GM12878 (cell line): ENCODE measurements at regions not wholly inside any gene's neighbourhood (a gene's known extent, or its start where the extent isn't known, plus 50 kb on each side); places are given as distances from the start of the nearest gene placed in this dataset.

Experiments used
- ATAC-seq: fragments of 200-7000 bp; cut with Tn5 transposase; 3 replicates; pipeline ENCODE4 v1.9.1; 2020; ENCODE audit warnings: mild to moderate bottlenecking, moderate library complexity
- BruUV-seq: library from RNA; stranded (reverse); fragments of 400-500 nt; replicated peaks from 2 replicates; lab custom pipeline; 2021; lab: Mats Ljungman, UMichigan
- CTCF ChIA-PET: fragments of 300-600 bp; sonication (Branson Sonifier 250); formaldehyde crosslinking; extraction: SDS; loops from one replicate; lab custom pipeline; 2021; ENCODE audit warnings: inconsistent platforms; lab: Yijun Ruan, JAX
- POLR2A ChIA-PET: fragments of 350-600 bp; formaldehyde crosslinking; extraction: SDS; loops from one replicate; lab custom pipeline; 2021; ENCODE audit warnings: inconsistent platforms; lab: Charles Lee
- RAD21 ChIA-PET: fragments of 300-600 bp; sonication (Branson Sonifier 250); formaldehyde crosslinking; loops from one replicate; lab custom pipeline; 2023; ENCODE audit warnings: antibody characterized with exemption; ENCODE audit not compliant: unreplicated experiment; lab: Charles Lee
- SMC1A ChIA-PET: fragments of 300-600 bp; sonication (Branson Sonifier 250); formaldehyde crosslinking; loops from one replicate; lab custom pipeline; 2023; ENCODE audit not compliant: unreplicated experiment, uncharacterized antibody; lab: Charles Lee
- DNase-seq: peaks from one replicate; pipeline ENCODE4 v3.0.0-alpha.2; 2011; ENCODE audit warnings: low read depth, low spot score
- FAIRE-seq: peaks from 3 replicates; lab custom pipeline; 2011; peaks lifted over from hg19 to GRCh38; lab: Jason Lieb, UNC
- H2AFZ ChIP-seq: 2 replicates; pipeline ENCODE4 v1.6.0; 2011; ENCODE audit warnings: low read depth, low read length, control low read depth; ENCODE audit not compliant: control insufficient read depth
- H3K27ac ChIP-seq: 2 replicates; pipeline ENCODE4 v1.5.1; 2011; ENCODE audit warnings: control low read depth; ENCODE audit not compliant: control insufficient read depth, insufficient read depth
- H3K27me3 ChIP-seq, 2 experiments: replicated peaks in 1 of 2; 2 replicates each; pipeline versions ENCODE4 v1.6.0 to v1.6.1; 2011; ENCODE audit warnings: low read length in 1 of 2; ENCODE audit not compliant: control insufficient read depth in 2 of 2, insufficient read depth in 2 of 2
- H3K36me3 ChIP-seq, 2 experiments: 2 replicates each; pipeline ENCODE4 v1.5.1; 2011; ENCODE audit warnings: low read length in 1 of 2; ENCODE audit not compliant: control insufficient read depth in 2 of 2, insufficient read depth in 2 of 2
- H3K4me1 ChIP-seq: 2 replicates; pipeline ENCODE4 v1.6.1; 2011; ENCODE audit warnings: mild to moderate bottlenecking, low read length, moderate library complexity, mixed read lengths; ENCODE audit not compliant: control insufficient read depth, insufficient read depth
- H3K4me2 ChIP-seq: 2 replicates; pipeline ENCODE4 v1.6.0; 2011; ENCODE audit warnings: control low read depth; ENCODE audit not compliant: control insufficient read depth, insufficient read depth
- H3K4me3 ChIP-seq: fragments of 200-600 bp; sonication (generic); 2 replicates; pipeline ENCODE4 v1.5.1; 2016
- H3K79me2 ChIP-seq: 2 replicates; pipeline ENCODE4 v1.6.0; 2011; ENCODE audit warnings: low read length; ENCODE audit not compliant: control insufficient read depth, insufficient read depth
- H3K9ac ChIP-seq: 2 replicates; pipeline ENCODE4 v1.8.0; 2011; ENCODE audit warnings: low read length, control low read depth, mixed read lengths; ENCODE audit not compliant: control insufficient read depth, insufficient read depth
- H3K9me3 ChIP-seq: replicated peaks from 3 replicates; pipeline ENCODE4 v1.5.1; 2011; ENCODE audit warnings: mild to moderate bottlenecking, low read length; ENCODE audit not compliant: control insufficient read depth, insufficient read depth
- H4K20me1 ChIP-seq: 2 replicates; pipeline ENCODE4 v1.6.0; 2011; ENCODE audit not compliant: control insufficient read depth, insufficient read depth
- BACH1 ChIP-seq: fragments of 450-650 bp; IDR thresholded peaks from 2 replicates; pipeline ENCODE4 v1.6.1; 2017; ENCODE audit warnings: mild to moderate bottlenecking, borderline replicate concordance
- WGBS: methylation state at CpG from one replicate; pipeline ENCODE4 v1.1.6; 2016; ENCODE audit warnings: low lambda C conversion rate; ENCODE audit not compliant: insufficient replicate concordance, insufficient coverage; ENCODE audit errors: missing lambda C conversion rate; 5-methylcytosine and 5-hydroxymethylcytosine counted together
- in situ Hi-C: fragments of 300-500 bp; cut with MboI; formaldehyde crosslinking; loops from 9 replicates; pipeline ENCODE4 v1.14.3; 2018; ENCODE audit warnings: mixed read lengths
- intact Hi-C: fragments of 100-400 bp; cut with micrococcal nuclease; formaldehyde crosslinking; loops from one replicate; pipeline ENCODE4 v1.14.2; 2022; ENCODE audit not compliant: unreplicated experiment
- TF ChIP-seq, protein P1 (sequence below): fragments of 450-650 bp; IDR thresholded peaks from 2 replicates; pipeline ENCODE4 v1.6.1; 2017; ENCODE audit warnings: mild to moderate bottlenecking, moderate library complexity
- TF ChIP-seq, protein P2 (sequence below): IDR thresholded peaks from 2 replicates; pipeline ENCODE4 v1.6.1; 2012; ENCODE audit warnings: low read depth, low read length, improper control_type of control experiment
- TF ChIP-seq, protein P3 (sequence below): fragments of 150-350 bp; IDR thresholded peaks from 2 replicates; pipeline ENCODE4 v1.6.1; 2014; ENCODE audit warnings: mild to moderate bottlenecking, low read depth, low read length
- TF ChIP-seq, protein P4 (sequence below): IDR thresholded peaks from 2 replicates; pipeline ENCODE4 v1.6.1; 2011; ENCODE audit warnings: mild to moderate bottlenecking, low read depth, low read length, moderate library complexity; ENCODE audit not compliant: insufficient replicate concordance

DNA sequence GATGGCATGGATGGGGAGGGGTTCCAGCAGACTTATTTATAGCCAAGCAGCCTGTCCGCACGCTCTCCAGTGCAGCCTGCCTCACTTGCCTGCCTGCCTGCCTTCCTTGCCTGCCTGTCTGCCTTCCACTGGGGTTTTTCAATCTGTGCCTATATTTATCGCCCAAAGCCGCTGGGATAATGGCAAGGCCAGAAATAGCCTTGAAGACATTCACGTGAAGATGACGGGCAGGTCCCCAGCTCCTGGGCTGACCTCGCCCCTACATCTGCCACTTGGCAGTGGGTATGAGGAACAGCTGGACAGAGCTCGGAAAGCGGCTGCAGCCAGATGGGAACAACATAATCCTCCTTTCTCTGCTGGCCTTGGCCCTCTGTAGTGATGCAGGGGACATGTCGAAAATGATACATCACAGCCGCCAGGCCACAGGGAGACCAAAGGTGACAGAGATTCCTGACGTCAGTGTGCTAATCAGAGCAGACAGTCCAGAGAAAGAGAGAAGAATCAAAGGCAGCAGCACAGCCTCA lies 53.3 kb downstream of the PITPNM2 start:
- H2AFZ ChIP-seq = no peak overlapping the region
- no peaks in the 10 kb centered on the region for H4K20me1 ChIP-seq
- H3K79me2 ChIP-seq = no peaks in the 10 kb centered on the region
- in situ Hi-C loops (no loop called here), intact Hi-C loops (no loop called here)
- H3K9me3 ChIP-seq = no peaks in the 10 kb centered on the region
- BruUV-seq = no TSS peak
- SMC1A ChIA-PET = no interaction called here
- TF ChIP-seq, protein P1, sequence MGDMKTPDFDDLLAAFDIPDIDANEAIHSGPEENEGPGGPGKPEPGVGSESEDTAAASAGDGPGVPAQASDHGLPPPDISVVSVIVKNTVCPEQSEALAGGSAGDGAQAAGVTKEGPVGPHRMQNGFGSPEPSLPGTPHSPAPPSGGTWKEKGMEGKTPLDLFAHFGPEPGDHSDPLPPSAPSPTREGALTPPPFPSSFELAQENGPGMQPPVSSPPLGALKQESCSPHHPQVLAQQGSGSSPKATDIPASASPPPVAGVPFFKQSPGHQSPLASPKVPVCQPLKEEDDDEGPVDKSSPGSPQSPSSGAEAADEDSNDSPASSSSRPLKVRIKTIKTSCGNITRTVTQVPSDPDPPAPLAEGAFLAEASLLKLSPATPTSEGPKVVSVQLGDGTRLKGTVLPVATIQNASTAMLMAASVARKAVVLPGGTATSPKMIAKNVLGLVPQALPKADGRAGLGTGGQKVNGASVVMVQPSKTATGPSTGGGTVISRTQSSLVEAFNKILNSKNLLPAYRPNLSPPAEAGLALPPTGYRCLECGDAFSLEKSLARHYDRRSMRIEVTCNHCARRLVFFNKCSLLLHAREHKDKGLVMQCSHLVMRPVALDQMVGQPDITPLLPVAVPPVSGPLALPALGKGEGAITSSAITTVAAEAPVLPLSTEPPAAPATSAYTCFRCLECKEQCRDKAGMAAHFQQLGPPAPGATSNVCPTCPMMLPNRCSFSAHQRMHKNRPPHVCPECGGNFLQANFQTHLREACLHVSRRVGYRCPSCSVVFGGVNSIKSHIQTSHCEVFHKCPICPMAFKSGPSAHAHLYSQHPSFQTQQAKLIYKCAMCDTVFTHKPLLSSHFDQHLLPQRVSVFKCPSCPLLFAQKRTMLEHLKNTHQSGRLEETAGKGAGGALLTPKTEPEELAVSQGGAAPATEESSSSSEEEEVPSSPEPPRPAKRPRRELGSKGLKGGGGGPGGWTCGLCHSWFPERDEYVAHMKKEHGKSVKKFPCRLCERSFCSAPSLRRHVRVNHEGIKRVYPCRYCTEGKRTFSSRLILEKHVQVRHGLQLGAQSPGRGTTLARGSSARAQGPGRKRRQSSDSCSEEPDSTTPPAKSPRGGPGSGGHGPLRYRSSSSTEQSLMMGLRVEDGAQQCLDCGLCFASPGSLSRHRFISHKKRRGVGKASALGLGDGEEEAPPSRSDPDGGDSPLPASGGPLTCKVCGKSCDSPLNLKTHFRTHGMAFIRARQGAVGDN = no peak
- H3K4me3 ChIP-seq = no peak overlapping the region
- WGBS = 75% methylated on average over 12 of the region's 12 CpGs
- FAIRE-seq = no peak
- no peak overlapping the region for H3K27ac ChIP-seq
- H3K36me3 ChIP-seq = no peaks in the 10 kb centered on the region
- RAD21 ChIA-PET = no interaction called here
- no peak for DNase-seq
- H3K9ac ChIP-seq = no peak overlapping the region
- no peaks in the 10 kb centered on the region for H3K4me1 ChIP-seq
- no peak for ATAC-seq
- H3K4me2 ChIP-seq = no peak overlapping the region
- no peaks in the 10 kb centered on the region; a peak in 1 of 4 replicates for H3K27me3 ChIP-seq
- CTCF ChIA-PET = no interaction called here
- POLR2A ChIA-PET = no interaction called here

DNA sequence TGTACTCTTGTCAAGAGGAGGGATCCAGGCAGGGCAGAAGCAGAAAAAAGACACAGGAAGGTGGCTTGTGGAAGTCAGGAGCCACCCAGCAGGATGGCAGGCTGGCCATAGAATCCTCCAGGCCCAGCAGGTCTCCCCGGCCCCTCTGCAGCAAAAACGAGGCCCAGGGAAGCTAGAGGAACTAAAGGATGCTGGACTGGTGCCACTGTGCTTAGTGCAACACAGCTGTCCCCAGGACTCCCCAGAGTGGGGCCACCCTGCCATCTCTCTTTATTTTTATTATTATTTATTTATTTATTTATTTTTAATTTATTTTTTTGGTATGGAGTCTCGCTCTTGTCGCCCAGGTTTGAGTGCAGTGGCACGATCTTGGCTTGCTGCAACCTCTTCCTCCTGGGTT lies 54.1 kb downstream of the PITPNM2 start:
- in situ Hi-C loops = no loop called here
- POLR2A ChIA-PET = no interaction called here
- no peak overlapping the region for H3K27ac ChIP-seq
- no TSS peak for BruUV-seq
- intact Hi-C loops = no loop called here
- RAD21 ChIA-PET = no interaction called here
- no peaks in the 10 kb centered on the region; a peak in 1 of 4 replicates for H3K27me3 ChIP-seq
- H3K9ac ChIP-seq = no peak overlapping the region
- FAIRE-seq (no peak), DNase-seq (no peak), ATAC-seq (no peak)
- TF ChIP-seq, protein P2, sequence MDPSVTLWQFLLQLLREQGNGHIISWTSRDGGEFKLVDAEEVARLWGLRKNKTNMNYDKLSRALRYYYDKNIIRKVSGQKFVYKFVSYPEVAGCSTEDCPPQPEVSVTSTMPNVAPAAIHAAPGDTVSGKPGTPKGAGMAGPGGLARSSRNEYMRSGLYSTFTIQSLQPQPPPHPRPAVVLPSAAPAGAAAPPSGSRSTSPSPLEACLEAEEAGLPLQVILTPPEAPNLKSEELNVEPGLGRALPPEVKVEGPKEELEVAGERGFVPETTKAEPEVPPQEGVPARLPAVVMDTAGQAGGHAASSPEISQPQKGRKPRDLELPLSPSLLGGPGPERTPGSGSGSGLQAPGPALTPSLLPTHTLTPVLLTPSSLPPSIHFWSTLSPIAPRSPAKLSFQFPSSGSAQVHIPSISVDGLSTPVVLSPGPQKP = no peak
- TF ChIP-seq, protein P3, sequence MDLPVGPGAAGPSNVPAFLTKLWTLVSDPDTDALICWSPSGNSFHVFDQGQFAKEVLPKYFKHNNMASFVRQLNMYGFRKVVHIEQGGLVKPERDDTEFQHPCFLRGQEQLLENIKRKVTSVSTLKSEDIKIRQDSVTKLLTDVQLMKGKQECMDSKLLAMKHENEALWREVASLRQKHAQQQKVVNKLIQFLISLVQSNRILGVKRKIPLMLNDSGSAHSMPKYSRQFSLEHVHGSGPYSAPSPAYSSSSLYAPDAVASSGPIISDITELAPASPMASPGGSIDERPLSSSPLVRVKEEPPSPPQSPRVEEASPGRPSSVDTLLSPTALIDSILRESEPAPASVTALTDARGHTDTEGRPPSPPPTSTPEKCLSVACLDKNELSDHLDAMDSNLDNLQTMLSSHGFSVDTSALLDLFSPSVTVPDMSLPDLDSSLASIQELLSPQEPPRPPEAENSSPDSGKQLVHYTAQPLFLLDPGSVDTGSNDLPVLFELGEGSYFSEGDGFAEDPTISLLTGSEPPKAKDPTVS = no peak
- TF ChIP-seq, protein P4, sequence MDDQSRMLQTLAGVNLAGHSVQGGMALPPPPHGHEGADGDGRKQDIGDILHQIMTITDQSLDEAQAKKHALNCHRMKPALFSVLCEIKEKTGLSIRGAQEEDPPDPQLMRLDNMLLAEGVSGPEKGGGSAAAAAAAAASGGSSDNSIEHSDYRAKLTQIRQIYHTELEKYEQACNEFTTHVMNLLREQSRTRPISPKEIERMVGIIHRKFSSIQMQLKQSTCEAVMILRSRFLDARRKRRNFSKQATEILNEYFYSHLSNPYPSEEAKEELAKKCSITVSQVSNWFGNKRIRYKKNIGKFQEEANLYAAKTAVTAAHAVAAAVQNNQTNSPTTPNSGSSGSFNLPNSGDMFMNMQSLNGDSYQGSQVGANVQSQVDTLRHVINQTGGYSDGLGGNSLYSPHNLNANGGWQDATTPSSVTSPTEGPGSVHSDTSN = no peak
- TF ChIP-seq BACH1 = no peak
- 49% methylated on average over 5 of the region's 5 CpGs for WGBS
- no peaks in the 10 kb centered on the region for H3K36me3 ChIP-seq
- no peak overlapping the region for H2AFZ ChIP-seq
- SMC1A ChIA-PET = no interaction called here
- no peaks in the 10 kb centered on the region for H3K9me3 ChIP-seq
- H3K79me2 ChIP-seq = no peaks in the 10 kb centered on the region
- no peak overlapping the region for H3K4me3 ChIP-seq
- H4K20me1 ChIP-seq = no peaks in the 10 kb centered on the region
- H3K4me1 ChIP-seq = no peaks in the 10 kb centered on the region
- CTCF ChIA-PET = no interaction called here
- no peak overlapping the region for H3K4me2 ChIP-seq
